H1 (cell line): ENCODE measurements at regions not wholly inside any gene's neighbourhood (a gene's known extent, or its start where the extent isn't known, plus 50 kb on each side); places are given as distances from the start of the nearest gene placed in this dataset.

ENCODE experiments used
- CTCF ChIA-PET: fragments of 300-600 bp; sonication (Branson Sonifier 250); formaldehyde crosslinking; loops from one replicate; lab custom pipeline; 2021; ENCODE audit not compliant: partially characterized antibody; lab: Charles Lee
- POLR2A ChIA-PET: fragments of 300-600 bp; sonication (Branson Sonifier 250); formaldehyde crosslinking; loops from one replicate; lab custom pipeline; 2021; ENCODE audit warnings: inconsistent platforms; ENCODE audit not compliant: partially characterized antibody; lab: Charles Lee
- DNase-seq, 2 experiments: peaks; one replicate each; pipeline versions ENCODE4 v3.0.0 to v3.0.0-alpha.2; 2010 to 2022; ENCODE audit warnings: low spot score in 2 of 2, low read depth in 1 of 2, mixed read lengths in 1 of 2
- FAIRE-seq: peaks from 2 replicates; lab custom pipeline; 2011; peaks lifted over from hg19 to GRCh38; lab: Jason Lieb, UNC
- H2AFZ ChIP-seq: 2 replicates; pipeline ENCODE4 v1.8.1; 2012; ENCODE audit warnings: low read length, inconsistent platforms
- H2AK5ac ChIP-seq: 2 replicates; pipeline ENCODE4 v1.6.1; 2013; ENCODE audit warnings: low read depth, low read length
- H2BK120ac ChIP-seq: replicated peaks from 2 replicates; pipeline ENCODE3; 2013; ENCODE audit warnings: low read depth, low read length, inconsistent platforms
- H2BK12ac ChIP-seq: 2 replicates; pipeline ENCODE4 v1.6.1; 2013; ENCODE audit warnings: low read depth, low read length
- H2BK15ac ChIP-seq: 2 replicates; pipeline ENCODE4 v1.6.1; 2013; ENCODE audit warnings: low read length
- H2BK20ac ChIP-seq: 2 replicates; pipeline ENCODE4 v1.6.1; 2013; ENCODE audit warnings: low read length
- H2BK5ac ChIP-seq: 2 replicates; pipeline ENCODE4 v1.6.1; 2013; ENCODE audit warnings: low read depth, low read length
- H3K14ac ChIP-seq: 2 replicates; pipeline ENCODE4 v1.6.1; 2013; ENCODE audit warnings: inconsistent platforms; ENCODE audit not compliant: insufficient read length
- H3K18ac ChIP-seq: 2 replicates; pipeline ENCODE4 v1.6.1; 2013; ENCODE audit warnings: low read length; ENCODE audit errors: extremely low read depth
- H3K23ac ChIP-seq: 2 replicates; pipeline ENCODE4 v1.6.1; 2013; ENCODE audit warnings: inconsistent platforms; ENCODE audit not compliant: insufficient read length
- H3K23me2 ChIP-seq: 2 replicates; pipeline ENCODE4 v1.6.1; 2013; ENCODE audit warnings: low read depth, low read length
- H3K27ac ChIP-seq: 2 replicates; pipeline ENCODE4 v1.6.1; 2011; ENCODE audit warnings: low read depth, low read length, inconsistent platforms
- H3K27me3 ChIP-seq, 4 experiments: replicated peaks in 1 of 4; 1 replicate in 1 of 4; 2 replicates in 3 of 4; pipeline versions ENCODE4 v1.6.1 to v1.8.1; 2011 to 2013; ENCODE audit warnings: low read length in 3 of 4, mild to moderate bottlenecking in 3 of 4, inconsistent platforms in 2 of 4, mixed read lengths in 2 of 4, moderate library complexity in 1 of 4; ENCODE audit not compliant: control insufficient read depth in 3 of 4, insufficient read depth in 3 of 4; ENCODE audit errors: extremely low read depth in 1 of 4
- H3K36me3 ChIP-seq, 4 experiments: 2 replicates each; pipeline versions ENCODE4 v1.6.1 to v1.8.1; 2011 to 2013; ENCODE audit warnings: mild to moderate bottlenecking in 4 of 4, low read length in 3 of 4, moderate library complexity in 2 of 4, control low read depth in 1 of 4, inconsistent platforms in 1 of 4; ENCODE audit not compliant: insufficient read depth in 4 of 4, control insufficient read depth in 2 of 4
- H3K4ac ChIP-seq: replicated peaks from 2 replicates; pipeline ENCODE3; 2013; ENCODE audit warnings: low read length, low read depth, mixed read lengths, inconsistent platforms; ENCODE audit not compliant: insufficient read length
- H3K4me1 ChIP-seq, 4 experiments: replicated peaks in 1 of 4; 1 replicate in 1 of 4; 2 replicates in 3 of 4; pipeline versions ENCODE4 v1.6.1 to v1.8.1; 2011 to 2013; ENCODE audit warnings: low read length in 3 of 4, inconsistent platforms in 2 of 4, mixed read lengths in 1 of 4; ENCODE audit not compliant: insufficient read depth in 4 of 4, control insufficient read depth in 3 of 4
- H3K4me2 ChIP-seq, 2 experiments: 2 replicates each; pipeline versions ENCODE4 v1.6.1 to v1.8.1; 2011 to 2013; ENCODE audit warnings: low read depth in 2 of 2, low read length in 2 of 2, control low read depth in 1 of 2, inconsistent platforms in 1 of 2, mild to moderate bottlenecking in 1 of 2; ENCODE audit not compliant: insufficient read depth in 1 of 2
- H3K4me3 ChIP-seq, 4 experiments: fragments of 200-600, 300-600 bp in 1 of 4; sonication (generic), shearing (Covaris generic), sonication (Bioruptor Twin) in 1 of 4; 2 replicates each; pipeline versions ENCODE4 v1.5.1 to v1.8.1; 2011 to 2016; ENCODE audit warnings: low read length in 4 of 4, low read depth in 3 of 4, control low read depth in 2 of 4, inconsistent platforms in 2 of 4, mild to moderate bottlenecking in 2 of 4, mixed read lengths in 1 of 4, moderate library complexity in 1 of 4; ENCODE audit not compliant: insufficient read depth in 2 of 4; ENCODE audit errors: extremely low read depth in 1 of 4
- H3K56ac ChIP-seq: replicated peaks from 2 replicates; pipeline ENCODE3; 2013; ENCODE audit warnings: low read depth, mild to moderate bottlenecking, mixed read lengths, low read length, inconsistent platforms; ENCODE audit not compliant: insufficient read length
- H3K79me1 ChIP-seq: 2 replicates; pipeline ENCODE4 v1.6.1; 2013; ENCODE audit warnings: low read depth, low read length, control low read depth
- H3K79me2 ChIP-seq, 2 experiments: 2 replicates each; pipeline versions ENCODE4 v1.6.1 to v1.8.1; 2012 to 2013; ENCODE audit warnings: low read length in 2 of 2, mild to moderate bottlenecking in 2 of 2, inconsistent platforms in 1 of 2; ENCODE audit not compliant: insufficient read depth in 2 of 2, control insufficient read depth in 1 of 2
- H3K9ac ChIP-seq, 4 experiments: replicated peaks in 1 of 4; 1 replicate in 1 of 4; 2 replicates in 3 of 4; pipeline versions ENCODE4 v1.6.1 to v1.8.1; 2011 to 2013; ENCODE audit warnings: low read depth in 3 of 4, low read length in 3 of 4, control low read depth in 2 of 4, mild to moderate bottlenecking in 2 of 4, moderate library complexity in 2 of 4, inconsistent platforms in 1 of 4; ENCODE audit errors: extremely low read depth in 1 of 4
- H3K9me3 ChIP-seq, 2 experiments: 2 replicates each; pipeline versions ENCODE4 v1.6.1 to v1.8.1; 2012 to 2013; ENCODE audit warnings: mild to moderate bottlenecking in 2 of 2, moderate library complexity in 2 of 2, control low read depth in 1 of 2, inconsistent platforms in 1 of 2, low read depth in 1 of 2, low read length in 1 of 2, mixed read lengths in 1 of 2; ENCODE audit not compliant: insufficient read depth in 2 of 2
- H4K20me1 ChIP-seq, 2 experiments: replicated peaks in 1 of 2; 2 replicates each; pipeline versions ENCODE3 to v1.8.1; 2011 to 2013; ENCODE audit warnings: inconsistent platforms in 2 of 2, low read length in 2 of 2, mild to moderate bottlenecking in 1 of 2; ENCODE audit not compliant: insufficient read depth in 2 of 2, control insufficient read depth in 1 of 2
- H4K5ac ChIP-seq: 2 replicates; pipeline ENCODE4 v1.6.1; 2013; ENCODE audit warnings: low read length, low read depth, mixed read lengths, inconsistent platforms; ENCODE audit not compliant: insufficient read length
- H4K8ac ChIP-seq: 2 replicates; pipeline ENCODE4 v1.8.0; 2013; ENCODE audit warnings: mild to moderate bottlenecking, moderate library complexity, low read length, inconsistent platforms; ENCODE audit not compliant: insufficient read depth; ENCODE audit errors: extremely low read depth
- H4K91ac ChIP-seq: replicated peaks from 2 replicates; pipeline ENCODE3; 2013; ENCODE audit warnings: low read length, mixed read lengths, inconsistent platforms; ENCODE audit not compliant: insufficient read length
- BACH1 ChIP-seq: IDR thresholded peaks from 2 replicates; pipeline ENCODE4 v1.6.1; 2012; ENCODE audit warnings: low read length, improper control_type of control experiment
- BCL11A ChIP-seq, 2 experiments: IDR thresholded peaks; one replicate each; pipeline ENCODE4 v1.6.1; 2011; ENCODE audit warnings: low read depth in 2 of 2, low read length in 2 of 2, mild to moderate bottlenecking in 2 of 2
- CBX5 ChIP-seq: fragments of 300-800, 300-1000 bp; sonication (generic); IDR thresholded peaks from 2 replicates; pipeline ENCODE4 v1.7.1; 2016; ENCODE audit warnings: antibody characterized with exemption, low read length, low read depth
- CEBPB ChIP-seq: IDR thresholded peaks from 2 replicates; pipeline ENCODE4 v1.6.1; 2012; ENCODE audit warnings: low read depth, low read length
- EGR1 ChIP-seq: IDR thresholded peaks from 2 replicates; pipeline ENCODE4 v1.6.1; 2011; ENCODE audit warnings: low read depth, low read length, borderline replicate concordance
- EZH2 ChIP-seq: fragments of 200-600 bp; sonication (generic); IDR thresholded peaks from 2 replicates; pipeline ENCODE4 v1.7.1; 2012; ENCODE audit warnings: low read depth, mild to moderate bottlenecking, moderate library complexity, low read length, inconsistent platforms; ENCODE audit not compliant: severe bottlenecking
- FOSL1 ChIP-seq: IDR thresholded peaks from 2 replicates; pipeline ENCODE4 v1.6.1; 2011; ENCODE audit warnings: mild to moderate bottlenecking, low read depth, low read length, moderate library complexity; ENCODE audit not compliant: insufficient read depth
- GTF2F1 ChIP-seq: IDR thresholded peaks from 2 replicates; pipeline ENCODE4 v1.6.1; 2012; ENCODE audit warnings: low read depth, low read length, improper control_type of control experiment, borderline replicate concordance
- HDAC6 ChIP-seq: IDR thresholded peaks from one replicate; pipeline ENCODE4 v1.7.1; 2012; ENCODE audit warnings: low read depth, mild to moderate bottlenecking, inconsistent platforms, low read length, moderate library complexity
- RNF2 ChIP-seq: fragments of 200-900, 300-1000 bp; sonication (generic); IDR thresholded peaks from 2 replicates; pipeline ENCODE4 v1.7.1; 2016; ENCODE audit warnings: borderline replicate concordance, low read depth, mild to moderate bottlenecking, antibody characterized with exemption, low read length; ENCODE audit not compliant: poor library complexity, severe bottlenecking; ENCODE audit errors: missing control alignments
- SP2 ChIP-seq: IDR thresholded peaks from 2 replicates; pipeline ENCODE4 v1.6.1; 2012; ENCODE audit warnings: mild to moderate bottlenecking, low read length, inconsistent platforms
- SP4 ChIP-seq: IDR thresholded peaks from 2 replicates; pipeline ENCODE4 v1.6.1; 2012; ENCODE audit warnings: low read length, inconsistent platforms
- TAF7 ChIP-seq: optimal IDR thresholded peaks from 2 replicates; pipeline ENCODE3; 2011; ENCODE audit warnings: low read depth, mild to moderate bottlenecking, inconsistent platforms, low read length, moderate library complexity, borderline replicate concordance
- ZNF274 ChIP-seq: IDR thresholded peaks from 2 replicates; pipeline ENCODE4 v1.7.0; 2012; ENCODE audit warnings: low read length, borderline replicate concordance; ENCODE audit errors: extremely low read depth
- WGBS, 2 experiments: shearing (Covaris generic) in 1 of 2; methylation state at CpG; one replicate each; pipeline versions ENCODE4 v1.1.6 to v1.1.7; 2013 to 2015; ENCODE audit warnings: low lambda C conversion rate in 2 of 2, mixed read lengths in 2 of 2, inconsistent platforms in 1 of 2, low coverage in 1 of 2, missing lambda C conversion rate in 1 of 2; ENCODE audit not compliant: insufficient replicate concordance in 2 of 2, insufficient coverage in 1 of 2, insufficient read length in 1 of 2; ENCODE audit errors: extremely low coverage in 1 of 2, missing lambda C conversion rate in 1 of 2; 5-methylcytosine and 5-hydroxymethylcytosine counted together

- Histone ChIP-seq H2BK12ac (no peak overlapping the region), H3K23me2 (no peaks in the 10 kb centered on the region), H3K27ac (no peak overlapping the region), H2BK120ac (no peak overlapping the region), H3K9me3 (no peaks in the 10 kb centered on the region), H3K36me3 (no peaks in the 10 kb centered on the region), H3K79me1 (no peaks in the 10 kb centered on the region), H3K4ac (no peak overlapping the region), H3K56ac (no peak overlapping the region), H4K91ac (no peak overlapping the region), H3K18ac (no peak overlapping the region), H2AFZ (no peak overlapping the region), H3K4me3 (no peak overlapping the region), H2BK20ac (no peak overlapping the region), H3K27me3 (no peaks in the 10 kb centered on the region), H3K23ac (no peak overlapping the region), H3K9ac (no peak overlapping the region), H4K8ac (no peak overlapping the region), H2AK5ac (no peak overlapping the region), H4K20me1 (no peaks in the 10 kb centered on the region), H3K4me1 (no peaks in the 10 kb centered on the region), H4K5ac (no peak overlapping the region), H3K79me2 (no peaks in the 10 kb centered on the region), H3K14ac (no peak overlapping the region), H2BK5ac (no peak overlapping the region), H3K4me2 (no peak overlapping the region), H2BK15ac (no peak overlapping the region)
- WGBS, 2 experiments: 94% methylated on average over 8 of the region's 8 CpGs; no CpG with 5 or more reads in 1 of the 2 experiments
- CTCF ChIA-PET: interaction anchor here (0.6 to 1.6 kb wide), 4 partner anchors 17 to 317 kb away, joined by 3 to 9 read pairs (median 4); no protein-coding TSS in a partner anchor
- DNase-seq (no peak), FAIRE-seq (no peak)
- POLR2A ChIA-PET: interaction anchor here (0.6 kb wide), 1 partner anchor 9 kb away, joined by 3 read pairs; no protein-coding TSS in a partner anchor
- no peak for TF ChIP-seq CEBPB
- TF ChIP-seq EZH2: no peak
- no peak for TF ChIP-seq SP4
- TF ChIP-seq BACH1: no peak
- no peak for TF ChIP-seq CBX5
- no peak for TF ChIP-seq BCL11A (IDR thresholded peaks at IDR 0.05; ENCODE audit: low read depth in 2 of 2, low read length in 2 of 2)
- no peak for TF ChIP-seq ZNF274
- no peak for TF ChIP-seq GTF2F1
- TF ChIP-seq HDAC6: no peak
- no peak for TF ChIP-seq TAF7
- no peak for TF ChIP-seq FOSL1
- TF ChIP-seq RNF2: no peak
- TF ChIP-seq SP2: no peak
- TF ChIP-seq EGR1: no peak
These were observed 410.2 kb downstream of the ACTL7B start for GRCh38 chr9:108445431-108446071.
